Germinal center (tissue), 1 donor: ENCODE measurements at regions not wholly inside any gene's neighbourhood (a gene's known extent, or its start where the extent isn't known, plus 50 kb on each side); places are given as distances from the start of the nearest gene placed in this dataset.

Experiments
- DNase-seq: peaks from one replicate; pipeline ENCODE4 v3.0.0; 2012; ENCODE audit warnings: mixed read lengths, low spot score

GRCh38 chr3:150267288-150267687 lies 140.8 kb upstream of the TSC22D2 start:
- DNase-seq, result no peak

GRCh38 chr3:150265305-150265704 lies 142.8 kb upstream of the TSC22D2 start:
- DNase-seq, result no peak

- no peak for DNase-seq
Measured at GRCh38 chr3:150264561-150265279, 143.4 kb upstream of the TSC22D2 start.

- no peak for DNase-seq
Measured at GRCh38 chr3:150261958-150262357, 146.1 kb upstream of the TSC22D2 start.

GRCh38 chr3:150261418-150261817 lies 146.7 kb upstream of the TSC22D2 start:
- no peak for DNase-seq

- no peak for DNase-seq
Measured at GRCh38 chr3:150260398-150260710, 147.7 kb upstream of the TSC22D2 start.

GRCh38 chr3:150259526-150260397 lies 148.3 kb upstream of the TSC22D2 start:
- DNase-seq, result no peak

GRCh38 chr3:150256782-150257181 lies 151.3 kb upstream of the TSC22D2 start:
- DNase-seq, result no peak

- DNase-seq, result no peak
Measured at GRCh38 chr3:150256318-150256717, 151.8 kb upstream of the TSC22D2 start.

- no peak for DNase-seq
Measured at GRCh38 chr3:150255826-150256225, 152.3 kb upstream of the TSC22D2 start.

- no peak for DNase-seq
Measured at GRCh38 chr3:150255413-150255812, 152.7 kb upstream of the TSC22D2 start.

- DNase-seq, result no peak
Measured at GRCh38 chr3:150254309-150254708, 153.8 kb upstream of the TSC22D2 start.

GRCh38 chr3:150253622-150254021 lies 154.5 kb upstream of the TSC22D2 start:
- no peak for DNase-seq

GRCh38 chr3:150252462-150252861 lies 155.6 kb upstream of the TSC22D2 start:
- DNase-seq, result no peak

- DNase-seq, result no peak
Measured at GRCh38 chr3:150251187-150252062, 156.7 kb upstream of the TSC22D2 start.

- no peak for DNase-seq
Measured at GRCh38 chr3:150249779-150250470, 158.2 kb upstream of the TSC22D2 start.

- DNase-seq, result no peak
Measured at GRCh38 chr3:150248888-150249681, 159.0 kb upstream of the TSC22D2 start.

GRCh38 chr3:150248116-150248887 lies 159.8 kb upstream of the TSC22D2 start:
- DNase-seq, result no peak

GRCh38 chr3:150247441-150247840 lies 160.7 kb upstream of the TSC22D2 start:
- DNase-seq, result no peak

GRCh38 chr3:150243466-150243865 lies 164.6 kb upstream of the TSC22D2 start:
- DNase-seq, result no peak
